Stimulated activated naive CD8-positive, alpha-beta T cell treated with anti-CD3 and anti-CD28 coated beads, Interleukin-15, Interleukin-2, amounts not matched to agents 100 ng/mL and 50 ng/mL, for 24 hours (primary cell): ENCODE measurements at regions not wholly inside any gene's neighbourhood (a gene's known extent, or its start where the extent isn't known, plus 50 kb on each side); places are given as distances from the start of the nearest gene placed in this dataset.

ENCODE experiments used
- H3K27ac Mint-ChIP-seq: one replicate; pipeline ENCODE4 v1.8.0; 2021; ENCODE audit warnings: mild to moderate bottlenecking, mixed read lengths
- H3K27me3 Mint-ChIP-seq: one replicate; pipeline ENCODE4 v1.8.0; 2021; ENCODE audit warnings: mixed read lengths
- H3K36me3 Mint-ChIP-seq: one replicate; pipeline ENCODE4 v1.8.0; 2021; ENCODE audit warnings: low read depth, mixed read lengths
- H3K4me1 Mint-ChIP-seq: one replicate; pipeline ENCODE4 v1.8.0; 2021; ENCODE audit warnings: low read depth, mixed read lengths
- H3K4me3 Mint-ChIP-seq: one replicate; pipeline ENCODE4 v1.8.0; 2021; ENCODE audit warnings: mild to moderate bottlenecking, mixed read lengths
- H3K9me3 Mint-ChIP-seq: one replicate; pipeline ENCODE4 v1.8.0; 2021; ENCODE audit warnings: mixed read lengths

DNA sequence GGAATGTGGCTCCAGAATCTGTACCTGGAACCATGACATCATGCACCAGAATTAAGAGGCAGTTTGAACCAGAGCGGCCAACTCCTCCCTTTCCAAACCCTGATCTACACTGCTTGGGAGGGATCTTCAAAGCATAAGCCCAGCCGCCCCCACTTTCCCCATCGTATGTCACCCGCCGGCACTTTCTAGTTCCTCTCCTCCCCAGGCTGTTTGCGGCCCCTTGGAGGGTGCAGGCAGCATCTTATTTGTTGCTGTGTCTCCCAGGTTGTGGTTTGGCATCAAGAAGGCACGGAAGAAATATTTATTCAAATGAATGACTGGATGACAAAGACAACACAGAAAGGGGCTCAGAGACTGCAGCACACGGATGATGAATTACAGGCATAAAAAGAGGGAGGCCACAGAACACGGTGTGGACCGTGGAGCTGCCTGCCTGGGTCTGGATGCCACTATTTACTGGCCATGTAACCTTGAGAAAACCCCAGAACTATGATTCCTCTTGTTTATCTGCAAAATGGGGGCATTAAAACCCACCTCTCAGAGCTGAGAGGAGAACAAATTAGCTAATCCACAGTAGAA, 305.8 kb downstream of the EIPR1 start:
- Mint-ChIP-seq H3K27me3 (no peaks in the 10 kb centered on the region), H3K4me1 (no peaks in the 10 kb centered on the region), H3K27ac (no peak overlapping the region)

DNA sequence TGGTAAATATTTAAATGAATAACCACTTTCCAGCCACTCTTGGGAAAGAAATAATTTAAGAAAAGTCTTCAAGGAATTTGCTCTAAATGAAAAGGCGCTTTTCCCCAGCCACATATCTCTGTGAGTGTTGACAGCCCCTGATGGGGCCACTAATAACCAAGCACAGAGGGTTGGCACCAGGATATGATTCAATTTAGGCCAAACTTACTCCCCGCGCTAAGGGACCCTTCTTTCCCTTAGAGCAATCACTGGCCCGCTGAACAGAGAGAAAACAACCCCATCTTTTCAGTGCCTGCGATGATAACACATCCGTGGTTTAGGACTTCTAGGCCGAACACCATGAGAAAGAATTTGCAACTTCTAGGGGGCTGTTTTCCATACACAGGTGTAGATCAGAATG, 310.8 kb downstream of the EIPR1 start:
- no peaks in the 10 kb centered on the region for H3K4me1 Mint-ChIP-seq
- H3K36me3 Mint-ChIP-seq: no peaks in the 10 kb centered on the region
- H3K9me3 Mint-ChIP-seq: no peaks in the 10 kb centered on the region

More for the DNA sequence above, 305.8 kb downstream of the EIPR1 start:
- no peaks in the 10 kb centered on the region for H3K36me3 Mint-ChIP-seq
- H3K9me3 Mint-ChIP-seq: no peaks in the 10 kb centered on the region
- H3K4me3 Mint-ChIP-seq: no peak overlapping the region

DNA sequence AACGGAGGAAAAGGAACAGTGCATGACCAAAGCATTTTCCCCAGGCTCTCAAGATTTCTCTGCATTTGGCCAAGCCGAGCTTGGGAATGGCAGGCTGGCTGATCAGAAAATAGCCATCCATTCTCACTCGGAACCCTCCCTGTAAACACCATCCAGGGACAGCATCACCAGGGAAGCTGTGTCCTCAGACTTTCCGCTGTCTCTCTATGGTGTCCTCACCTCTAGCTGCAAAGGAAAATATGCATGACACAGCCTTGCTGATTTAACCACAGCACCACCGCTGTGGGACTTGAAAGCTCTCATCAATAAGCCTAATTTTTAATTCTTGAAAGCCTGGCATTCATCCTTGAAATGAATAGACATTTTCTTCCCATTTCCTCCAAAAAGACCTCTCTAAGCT, 311.7 kb downstream of the EIPR1 start:
- no peaks in the 10 kb centered on the region for H3K27me3 Mint-ChIP-seq
- no peak overlapping the region for H3K4me3 Mint-ChIP-seq
- no peaks in the 10 kb centered on the region for H3K9me3 Mint-ChIP-seq
- H3K27ac Mint-ChIP-seq: no peak overlapping the region
- no peaks in the 10 kb centered on the region for H3K36me3 Mint-ChIP-seq
- H3K4me1 Mint-ChIP-seq: no peaks in the 10 kb centered on the region

More for the DNA sequence above, 310.8 kb downstream of the EIPR1 start:
- Mint-ChIP-seq H3K27me3 (no peaks in the 10 kb centered on the region), H3K27ac (no peak overlapping the region), H3K4me3 (no peak overlapping the region)

DNA sequence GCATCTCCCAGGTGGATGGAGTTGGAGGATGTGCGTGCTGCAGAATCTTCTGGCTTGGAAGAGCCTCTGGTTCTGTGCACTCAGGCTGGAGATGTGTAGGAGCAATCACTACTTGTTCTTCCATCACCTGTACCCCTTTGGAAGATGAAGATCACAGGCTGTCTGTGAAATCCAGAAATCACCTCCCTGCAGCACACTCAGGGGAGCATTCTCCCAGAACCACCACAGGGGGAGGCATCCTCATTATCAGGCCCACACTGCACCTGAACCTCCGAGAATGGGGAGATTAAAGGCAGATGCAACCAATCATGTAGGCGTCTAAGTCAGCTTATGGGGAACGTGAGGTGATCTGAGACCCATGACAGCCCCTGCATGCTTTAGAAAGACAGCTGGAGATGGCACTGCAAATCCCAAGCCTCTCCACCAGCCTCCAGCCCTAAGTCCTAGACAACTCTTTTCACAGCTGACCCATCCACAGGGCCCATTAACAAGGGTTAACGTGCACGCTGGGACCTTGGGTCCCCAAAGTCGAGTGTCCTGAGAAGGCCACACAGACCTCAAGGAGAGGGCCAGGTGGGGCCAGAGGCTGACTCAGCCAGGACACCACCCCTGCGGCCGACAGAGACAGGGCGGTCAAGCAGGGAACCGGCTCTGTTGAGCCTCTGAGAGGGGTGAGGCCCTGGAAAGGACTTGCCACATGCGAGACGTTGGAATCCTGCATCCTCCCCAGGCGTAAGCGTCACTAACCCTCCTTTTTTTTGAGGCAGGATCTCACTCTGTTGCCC, 314.9 kb downstream of the EIPR1 start:
- Mint-ChIP-seq H3K9me3 (peaks cover 3% of the 10 kb centered on the region), H3K4me3 (no peak overlapping the region), H3K27me3 (no peaks in the 10 kb centered on the region), H3K36me3 (no peaks in the 10 kb centered on the region), H3K27ac (no peak overlapping the region), H3K4me1 (no peaks in the 10 kb centered on the region)

DNA sequence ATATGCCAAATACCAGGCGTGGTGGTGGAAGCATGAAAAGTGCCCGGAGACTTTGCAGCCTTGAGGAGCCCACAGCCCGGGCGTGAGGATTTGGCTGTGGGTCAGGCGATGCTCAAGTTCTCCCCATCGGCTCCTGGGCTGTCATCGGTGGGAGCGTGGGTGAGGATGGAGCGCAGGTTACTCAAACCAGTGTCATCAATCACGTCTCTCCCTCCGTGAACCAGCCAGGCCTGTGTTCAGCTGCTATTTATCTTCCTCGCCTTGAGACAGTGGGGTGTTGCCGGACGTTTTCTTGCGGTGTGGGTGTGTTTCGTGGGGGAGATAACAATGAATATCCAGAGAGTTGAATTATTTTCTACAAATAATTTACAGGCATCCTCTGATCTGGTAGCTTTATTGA, 317.6 kb downstream of the EIPR1 start:
- H3K27ac Mint-ChIP-seq: no peak overlapping the region
- no peak overlapping the region for H3K4me3 Mint-ChIP-seq
- H3K36me3 Mint-ChIP-seq: no peaks in the 10 kb centered on the region
- no peaks in the 10 kb centered on the region for H3K4me1 Mint-ChIP-seq
- peaks cover 11% of the 10 kb centered on the region for H3K9me3 Mint-ChIP-seq
- no peaks in the 10 kb centered on the region for H3K27me3 Mint-ChIP-seq

DNA sequence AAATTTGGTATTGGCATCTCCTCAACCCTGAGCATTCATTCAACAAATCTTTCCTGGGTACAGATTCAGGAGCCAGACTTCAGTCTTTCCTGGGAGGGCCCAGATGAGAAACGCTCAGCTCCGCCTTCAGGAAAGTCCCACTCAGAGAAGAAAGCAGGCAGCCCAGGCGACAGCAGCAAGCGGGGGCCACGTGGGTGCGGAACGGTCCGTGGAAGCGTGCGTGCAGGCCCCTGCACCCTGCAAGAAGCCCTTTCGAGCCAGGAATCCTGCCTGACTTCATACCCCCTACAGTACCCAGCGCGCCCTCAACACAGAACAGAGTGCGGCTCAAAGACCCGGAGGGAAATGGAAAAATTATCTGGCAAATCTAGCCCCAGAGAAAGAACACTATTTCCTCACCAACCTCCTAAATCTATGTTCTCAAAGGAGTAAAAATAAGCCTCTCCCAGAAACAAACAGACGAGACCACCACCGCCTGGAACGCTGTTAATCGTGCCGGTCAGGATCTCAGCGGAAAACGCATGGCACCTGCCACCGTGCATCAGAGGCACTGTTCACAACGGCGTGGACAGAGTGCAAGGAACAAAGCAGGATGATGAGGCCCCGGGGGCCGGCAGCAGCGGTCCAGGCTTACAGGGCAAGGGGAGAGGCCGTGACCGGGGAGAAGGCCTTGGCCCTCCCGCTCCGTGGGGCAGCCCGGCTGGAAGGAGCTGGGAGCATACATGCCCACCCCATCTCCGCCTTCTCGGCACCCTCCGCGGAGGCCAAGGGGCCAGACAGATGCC, 318.3 kb downstream of the EIPR1 start:
- Mint-ChIP-seq H3K36me3 (no peaks in the 10 kb centered on the region), H3K27me3 (no peaks in the 10 kb centered on the region), H3K4me3 (no peak overlapping the region), H3K9me3 (peaks cover 11% of the 10 kb centered on the region), H3K4me1 (no peaks in the 10 kb centered on the region), H3K27ac (no peak overlapping the region)

DNA sequence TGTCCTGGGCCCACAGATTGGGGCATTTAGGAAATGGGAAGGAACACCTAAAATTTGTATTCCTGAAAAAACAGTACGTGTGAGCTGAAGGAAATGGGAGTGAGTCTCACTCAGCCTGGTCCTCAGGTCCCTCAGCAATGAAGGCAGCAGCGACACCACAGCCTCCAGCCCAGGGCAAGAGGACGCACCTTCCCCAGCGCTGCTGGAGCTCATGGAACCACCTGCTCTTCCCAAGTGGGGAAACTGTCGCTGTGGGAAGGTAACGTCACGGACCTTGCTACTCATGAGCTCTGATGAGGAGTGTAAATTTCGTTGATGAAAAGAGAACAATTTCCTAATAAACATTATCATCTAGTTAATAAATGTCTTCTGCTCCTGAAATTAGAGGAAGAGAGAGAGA, 323.6 kb downstream of the EIPR1 start:
- Mint-ChIP-seq H3K27ac (no peak overlapping the region), H3K4me3 (no peak overlapping the region), H3K36me3 (no peaks in the 10 kb centered on the region), H3K9me3 (peaks cover 11% of the 10 kb centered on the region), H3K27me3 (no peaks in the 10 kb centered on the region), H3K4me1 (no peaks in the 10 kb centered on the region)

DNA sequence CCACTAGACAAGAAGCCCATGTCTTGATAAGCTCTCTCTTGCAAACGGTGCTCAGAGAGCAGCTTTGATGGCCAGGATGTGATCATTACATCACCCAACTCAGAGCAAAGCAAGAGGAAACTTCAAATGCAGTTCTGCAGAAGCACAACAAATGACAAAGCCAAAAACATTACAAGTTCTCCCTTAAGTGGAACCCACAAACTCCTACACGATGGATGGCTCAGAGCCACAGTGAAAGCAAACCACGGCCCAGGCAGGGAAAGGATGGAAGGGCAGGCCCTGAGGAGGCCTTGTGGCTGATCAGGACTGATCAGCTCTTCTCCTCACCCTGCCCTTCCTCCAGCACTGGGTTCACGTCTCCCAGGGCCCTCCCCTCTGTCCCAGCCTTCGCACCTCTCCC, 326.4 kb downstream of the EIPR1 start:
- no peaks in the 10 kb centered on the region for H3K27me3 Mint-ChIP-seq
- H3K9me3 Mint-ChIP-seq: peaks cover 3% of the 10 kb centered on the region
- H3K4me1 Mint-ChIP-seq: no peaks in the 10 kb centered on the region
- no peak overlapping the region for H3K4me3 Mint-ChIP-seq
- H3K36me3 Mint-ChIP-seq: no peaks in the 10 kb centered on the region
- no peak overlapping the region for H3K27ac Mint-ChIP-seq

DNA sequence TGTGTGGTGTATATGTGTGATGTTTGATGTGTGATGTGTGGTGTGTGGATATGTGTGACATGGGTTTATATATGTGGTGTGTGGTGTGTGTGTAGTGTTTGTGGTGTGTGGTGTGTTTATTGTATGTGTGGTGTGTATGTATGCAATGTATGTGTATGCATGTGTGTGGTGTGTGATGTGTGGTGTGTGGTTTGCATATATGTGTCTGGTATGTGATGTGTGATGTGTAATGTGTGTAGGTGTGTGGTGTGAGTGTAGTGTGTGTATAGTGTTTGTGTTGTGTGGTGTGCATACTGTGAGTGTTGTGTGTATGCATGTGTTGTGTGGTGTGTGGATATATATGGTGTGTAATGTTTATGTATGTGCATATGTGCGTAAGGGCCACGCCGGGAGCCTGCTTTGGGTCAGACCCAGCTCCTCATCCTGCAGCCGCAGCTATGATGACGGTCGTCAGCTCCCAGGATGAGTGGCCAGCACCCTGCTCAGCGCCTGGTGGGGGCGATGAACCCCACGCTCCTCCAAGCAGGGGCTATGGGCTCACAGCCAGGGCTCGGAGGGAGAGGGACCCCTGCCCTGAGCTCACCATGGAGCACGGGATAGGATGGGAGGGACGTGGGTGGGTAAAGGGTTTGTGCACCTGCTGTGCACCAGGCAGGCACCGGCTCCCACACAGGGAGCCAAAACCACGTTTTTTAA, 331.3 kb downstream of the EIPR1 start:
- Mint-ChIP-seq H3K27me3 (no peaks in the 10 kb centered on the region), H3K36me3 (no peaks in the 10 kb centered on the region), H3K4me3 (no peak overlapping the region), H3K4me1 (no peaks in the 10 kb centered on the region), H3K27ac (no peak overlapping the region), H3K9me3 (no peaks in the 10 kb centered on the region)

DNA sequence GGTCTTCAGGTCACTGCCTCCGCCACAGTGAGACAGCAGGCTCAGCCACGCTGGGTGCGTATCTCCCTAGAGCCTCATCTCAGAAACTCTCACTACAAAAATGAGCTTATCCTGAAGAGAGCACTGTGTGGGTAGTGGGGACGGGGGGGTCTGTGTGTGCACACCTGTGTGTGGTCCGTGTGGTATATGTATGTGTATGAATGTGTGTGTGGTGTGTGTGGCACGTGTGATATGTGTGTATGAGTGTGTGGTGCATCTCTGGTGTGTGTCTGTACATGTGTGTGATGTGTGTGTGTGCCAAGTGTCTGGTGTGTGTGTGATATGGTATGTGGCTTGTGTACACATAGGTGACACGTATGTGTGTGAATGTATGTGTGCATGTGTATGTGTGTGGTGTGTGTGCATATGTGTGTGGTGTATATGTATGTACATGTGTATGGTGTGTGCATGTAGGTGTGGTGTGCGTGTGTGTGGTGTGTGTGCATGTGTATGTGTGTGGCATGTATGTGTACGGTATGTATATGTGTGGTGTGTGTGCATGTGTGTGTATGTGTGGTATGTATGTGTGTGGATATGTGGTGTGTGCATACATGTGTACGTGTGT, 332.2 kb downstream of the EIPR1 start:
- Mint-ChIP-seq H3K27ac (no peak overlapping the region), H3K36me3 (no peaks in the 10 kb centered on the region), H3K4me1 (no peaks in the 10 kb centered on the region), H3K4me3 (no peak overlapping the region), H3K9me3 (no peaks in the 10 kb centered on the region), H3K27me3 (no peaks in the 10 kb centered on the region)

DNA sequence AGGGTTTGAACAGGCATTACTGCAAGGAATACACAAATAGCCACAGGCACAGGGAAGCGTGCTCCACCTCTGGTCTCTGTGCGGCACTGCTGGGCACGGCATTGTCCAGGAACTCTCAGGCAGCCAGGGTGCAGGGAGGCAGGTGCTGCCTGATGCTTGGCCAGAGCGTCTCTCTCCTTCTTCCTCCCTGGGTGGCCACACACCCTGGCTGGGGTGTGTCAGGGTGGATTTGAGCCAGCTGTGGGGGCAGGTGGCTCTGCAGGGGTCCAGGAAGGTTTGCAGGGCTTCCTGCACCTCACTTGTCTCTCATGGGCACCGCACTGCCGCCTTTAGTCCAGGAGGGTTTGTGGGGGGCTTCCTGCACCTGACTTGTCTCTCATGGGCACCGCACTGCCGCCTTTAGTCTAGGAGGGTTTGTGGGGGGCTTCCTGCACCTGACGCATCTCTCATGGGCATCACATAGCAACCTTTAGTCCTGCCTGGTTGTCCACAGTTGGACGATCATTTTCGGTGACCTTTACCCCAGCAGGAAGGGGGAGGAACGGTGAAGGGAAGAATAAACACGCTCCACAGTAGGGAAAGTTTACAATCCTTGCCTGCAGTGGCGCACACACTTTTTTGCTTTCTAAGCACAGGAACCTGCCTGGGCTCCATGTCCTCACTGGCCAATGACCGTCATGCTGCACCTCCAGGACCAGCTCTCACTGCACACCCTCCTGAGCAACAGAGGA, 332.9 kb downstream of the EIPR1 start:
- H3K27me3 Mint-ChIP-seq: no peaks in the 10 kb centered on the region
- H3K4me1 Mint-ChIP-seq: no peaks in the 10 kb centered on the region
- H3K27ac Mint-ChIP-seq: no peak overlapping the region
- no peaks in the 10 kb centered on the region for H3K9me3 Mint-ChIP-seq
- H3K4me3 Mint-ChIP-seq: no peak overlapping the region
- no peaks in the 10 kb centered on the region for H3K36me3 Mint-ChIP-seq

DNA sequence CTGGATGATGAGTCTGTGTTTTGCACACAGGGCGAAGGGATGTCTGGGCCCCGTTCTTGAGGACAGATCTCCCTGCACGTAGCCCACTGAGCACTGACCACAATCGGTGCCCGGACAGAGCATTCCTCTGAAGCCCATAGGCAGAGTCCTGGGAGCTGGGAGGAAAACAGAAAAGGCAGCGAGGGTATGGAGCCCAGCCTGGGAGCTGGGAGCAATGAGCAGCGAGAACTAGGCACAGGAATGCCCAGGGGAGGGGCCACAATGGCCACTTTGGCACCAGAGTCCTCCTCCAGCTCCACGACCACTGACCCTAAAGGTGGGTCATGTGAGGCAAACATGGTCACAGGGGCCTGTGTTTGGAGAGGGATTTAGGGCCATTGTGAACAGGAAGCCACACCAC, 333.9 kb downstream of the EIPR1 start:
- no peak overlapping the region for H3K4me3 Mint-ChIP-seq
- no peak overlapping the region for H3K27ac Mint-ChIP-seq
- no peaks in the 10 kb centered on the region for H3K9me3 Mint-ChIP-seq
- H3K4me1 Mint-ChIP-seq: no peaks in the 10 kb centered on the region
- H3K27me3 Mint-ChIP-seq: no peaks in the 10 kb centered on the region
- H3K36me3 Mint-ChIP-seq: no peaks in the 10 kb centered on the region

DNA sequence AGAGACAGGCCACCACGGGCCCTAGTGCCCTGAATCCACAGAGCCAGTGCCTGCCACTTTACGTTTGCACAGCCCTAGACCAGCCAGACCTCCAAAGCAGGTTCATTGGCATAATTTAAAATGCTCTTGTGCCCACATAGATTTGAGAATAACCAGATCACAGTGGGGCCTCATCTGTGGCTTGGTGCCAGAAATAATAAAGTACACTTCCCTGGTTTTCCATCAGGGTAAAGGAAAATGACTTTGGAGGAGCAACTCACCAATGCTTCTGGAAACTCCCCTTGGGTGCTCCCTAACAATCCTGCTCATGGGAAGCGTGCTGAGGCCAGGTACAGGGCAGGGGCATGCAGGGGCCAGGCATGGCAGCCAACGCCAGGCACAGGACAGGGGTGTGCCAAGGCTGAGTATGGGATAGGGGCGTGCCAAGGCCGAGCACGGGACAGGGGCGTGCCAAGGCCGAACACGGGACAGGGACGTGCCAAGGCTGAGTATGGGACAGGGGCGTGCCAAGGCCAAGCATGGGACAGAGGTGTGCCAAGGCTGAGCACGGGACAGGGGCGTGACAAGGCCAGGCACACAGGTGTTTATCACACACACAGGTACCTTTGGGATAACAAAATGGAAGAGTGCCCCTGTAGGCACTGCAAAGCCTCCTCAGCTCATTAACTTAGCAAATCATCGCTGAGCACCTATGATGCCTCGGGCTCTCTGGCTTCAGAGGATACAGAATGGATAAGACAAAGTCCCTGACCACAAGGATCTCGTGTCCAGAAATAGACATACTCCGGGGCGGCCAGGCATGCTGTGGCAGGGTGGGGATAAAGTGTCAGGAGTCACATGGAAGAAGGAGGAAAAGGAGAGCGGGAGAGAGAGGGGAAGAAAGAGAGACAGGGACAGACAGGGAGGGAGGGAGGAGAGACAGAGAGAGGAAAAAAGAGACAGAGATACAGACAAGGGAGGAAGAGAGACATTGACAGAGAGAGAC, 334.7 kb downstream of the EIPR1 start:
- Mint-ChIP-seq H3K9me3 (no peaks in the 10 kb centered on the region), H3K27me3 (no peaks in the 10 kb centered on the region), H3K36me3 (no peaks in the 10 kb centered on the region), H3K4me1 (no peaks in the 10 kb centered on the region), H3K27ac (no peak overlapping the region), H3K4me3 (no peak overlapping the region)
